NCI-H526 (cell line): ENCODE measurements at regions not wholly inside any gene's neighbourhood (a gene's known extent, or its start where the extent isn't known, plus 50 kb on each side); places are given as distances from the start of the nearest gene placed in this dataset.

ENCODE experiments used
- DNase-seq, 2 experiments: peaks; one replicate each; lab custom pipeline; 2025; lab: John Stamatoyannopoulos, UW

DNA sequence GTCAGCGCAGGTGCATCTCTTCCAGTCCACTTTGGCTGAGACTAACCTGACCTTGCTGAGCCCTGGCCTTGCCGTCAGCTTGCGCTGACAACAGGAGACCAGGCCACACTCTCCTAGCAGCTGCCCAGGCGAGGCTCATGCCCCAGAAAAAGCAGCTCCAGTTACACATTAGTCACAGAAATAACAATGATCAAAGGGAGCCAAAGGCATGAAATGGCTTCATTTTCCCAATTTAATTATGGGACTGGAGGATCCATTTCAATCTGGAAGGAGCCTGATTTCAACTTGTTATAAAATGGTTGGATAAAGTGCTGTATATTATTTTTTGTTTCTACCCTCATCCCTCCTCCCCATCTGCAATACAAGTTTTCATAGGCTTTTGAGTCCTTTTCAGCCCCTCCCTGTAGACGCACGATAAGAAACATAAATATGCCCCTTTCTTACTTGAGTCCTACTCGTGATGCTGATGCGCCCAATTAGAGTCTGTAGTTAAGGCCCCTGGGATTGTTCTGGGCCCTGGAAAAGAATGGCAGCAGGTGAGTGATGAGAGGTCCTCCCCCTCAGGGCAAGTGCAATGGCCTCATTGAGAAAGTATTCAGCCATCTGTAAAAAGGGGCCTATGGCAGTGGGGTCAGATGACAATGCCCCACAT is 376.0 kb downstream of the C12orf75 start:
- DNase-seq = no peak

DNA sequence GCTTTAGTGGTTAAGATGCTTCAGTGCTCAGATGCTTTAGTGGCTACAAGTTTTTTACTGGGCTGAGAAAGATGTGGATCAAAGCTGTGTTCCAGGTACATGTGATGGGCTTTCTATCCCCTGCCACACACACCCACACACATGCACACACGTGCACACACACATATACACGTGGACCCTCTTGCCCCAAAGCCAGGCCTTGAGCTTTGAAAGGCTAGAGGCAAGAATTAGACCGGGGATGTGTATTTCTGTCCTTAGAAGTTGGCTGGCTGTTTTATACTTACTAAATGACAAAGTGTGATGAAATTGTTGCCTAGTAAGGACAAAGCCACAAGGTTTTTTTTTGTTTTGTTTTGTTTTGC is 376.5 kb downstream of the C12orf75 start:
- no peak for DNase-seq

DNA sequence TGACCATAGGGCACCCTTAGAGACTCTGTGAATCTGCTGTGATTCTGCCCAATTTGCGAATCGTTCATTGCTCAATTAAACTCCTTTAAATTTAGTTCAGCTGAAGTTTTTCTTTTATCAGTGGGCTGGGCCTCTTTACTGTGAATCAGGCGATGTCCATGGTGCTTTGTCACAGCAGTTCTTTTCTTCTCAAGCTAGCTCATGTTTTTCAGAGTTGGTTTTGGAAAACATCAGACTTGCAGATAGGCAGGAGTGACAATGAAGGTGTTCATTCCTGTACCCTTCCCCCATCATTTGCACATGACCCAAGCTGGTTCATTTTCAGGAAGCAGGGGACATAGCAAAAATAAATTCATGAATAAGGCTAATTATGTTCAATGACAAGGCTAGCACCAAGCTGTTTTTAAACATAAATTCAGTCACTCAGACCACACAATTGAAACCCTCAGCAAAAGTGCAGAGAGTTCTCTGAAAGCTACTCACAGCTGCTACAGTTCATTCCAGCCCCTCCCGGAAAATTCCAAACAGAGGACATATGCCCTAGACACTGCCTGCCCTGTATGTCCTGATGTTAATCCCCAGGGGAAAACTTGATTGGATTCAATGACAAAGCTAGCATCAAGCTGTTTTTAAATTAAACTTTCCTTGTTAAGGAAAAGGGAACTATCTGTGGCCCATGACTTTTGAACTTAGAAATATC is 383.3 kb downstream of the C12orf75 start:
- DNase-seq = no peak

DNA sequence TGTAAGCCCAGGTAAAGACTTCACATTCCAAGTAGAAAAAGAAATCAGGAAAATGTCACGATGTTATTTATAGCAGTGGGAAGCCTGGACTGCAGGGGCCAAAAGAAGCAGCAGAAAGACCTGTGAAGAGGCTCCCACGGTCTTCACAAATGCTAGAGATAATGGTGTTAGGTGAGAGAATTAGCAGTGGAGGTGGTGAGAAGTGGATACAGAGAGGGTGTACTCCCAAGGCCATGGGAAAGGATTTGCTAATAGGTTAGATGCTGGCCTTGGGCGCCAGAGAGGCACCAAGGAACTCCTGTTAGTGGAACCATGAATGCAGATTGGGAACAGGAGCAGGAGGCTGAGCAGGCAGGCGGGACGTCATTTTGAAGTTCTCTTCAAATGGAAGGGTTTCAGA is 386.1 kb downstream of the C12orf75 start:
- no peak for DNase-seq

DNA sequence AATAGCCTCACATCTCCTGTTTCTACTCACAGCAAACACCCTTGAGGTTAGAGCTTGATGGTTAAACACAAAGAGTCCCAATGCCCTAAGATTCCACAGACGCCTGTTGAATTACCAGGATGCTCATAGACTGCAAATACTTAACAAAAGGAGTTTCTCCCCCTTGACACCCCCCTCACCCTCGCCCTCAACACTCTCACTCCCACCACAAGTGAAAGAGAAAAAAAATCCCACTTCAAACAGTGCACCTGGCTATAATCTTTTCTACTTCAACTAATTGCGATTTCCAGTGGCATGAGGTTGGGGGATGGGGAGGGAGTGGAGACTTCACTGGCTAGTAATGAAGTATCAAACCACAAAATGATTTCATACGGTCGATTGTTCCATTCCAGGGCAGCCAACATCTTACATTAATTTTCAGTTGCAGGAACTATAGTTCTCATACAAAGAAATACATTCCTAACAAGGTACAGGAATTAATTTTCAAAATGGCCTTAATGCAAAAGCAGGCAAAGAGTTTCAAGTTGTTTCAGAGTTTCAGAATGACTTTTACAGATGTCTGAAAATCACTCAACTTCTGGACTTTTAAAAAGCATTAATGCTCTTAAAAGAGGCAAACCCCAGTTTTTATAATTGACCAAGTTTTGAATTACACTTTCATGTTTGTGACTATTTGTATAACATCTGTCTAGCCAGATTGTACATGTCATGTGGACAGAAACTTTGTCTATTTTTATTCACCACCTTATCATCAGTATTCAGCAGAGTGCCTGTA is 390.7 kb downstream of the C12orf75 start:
- DNase-seq = no peak

DNA sequence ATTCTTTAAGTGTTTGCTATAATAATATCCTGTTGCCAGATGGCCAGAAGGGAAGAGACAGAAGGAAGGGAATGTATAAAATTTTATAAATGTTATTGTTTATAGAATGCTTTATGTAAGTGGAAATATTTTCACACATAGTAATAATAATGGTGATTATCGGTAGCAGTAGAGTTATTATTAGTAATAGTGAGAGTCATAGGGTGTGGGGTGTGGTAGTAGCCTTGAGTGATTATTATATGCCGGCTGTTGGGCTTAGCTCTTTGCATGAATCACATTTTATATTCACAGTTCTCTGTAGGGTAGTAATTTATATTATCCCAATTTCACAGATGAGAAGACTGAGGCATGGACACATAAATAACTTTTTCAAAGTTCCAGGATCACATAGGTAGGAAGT is 391.4 kb downstream of the C12orf75 start:
- DNase-seq = no peak

DNA sequence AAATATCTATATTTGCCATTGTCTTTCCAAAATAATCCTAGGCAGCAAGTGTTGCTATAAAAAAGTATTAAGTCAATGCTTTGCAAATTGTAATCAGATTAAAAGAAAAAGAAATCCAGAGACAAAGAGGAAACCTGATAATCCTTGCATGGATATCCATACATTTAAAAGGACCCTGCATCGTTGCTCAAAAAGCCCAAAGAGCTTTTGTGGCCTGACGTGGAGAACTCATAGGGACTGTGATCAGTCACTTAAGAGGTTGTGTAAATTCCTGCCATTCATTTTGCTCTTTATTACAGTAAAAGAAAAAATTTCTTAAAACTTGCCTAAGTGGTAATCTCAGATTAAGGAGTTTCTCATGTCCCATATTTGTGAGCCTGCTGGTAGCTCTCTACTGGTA is 392.6 kb downstream of the C12orf75 start:
- no peak for DNase-seq

DNA sequence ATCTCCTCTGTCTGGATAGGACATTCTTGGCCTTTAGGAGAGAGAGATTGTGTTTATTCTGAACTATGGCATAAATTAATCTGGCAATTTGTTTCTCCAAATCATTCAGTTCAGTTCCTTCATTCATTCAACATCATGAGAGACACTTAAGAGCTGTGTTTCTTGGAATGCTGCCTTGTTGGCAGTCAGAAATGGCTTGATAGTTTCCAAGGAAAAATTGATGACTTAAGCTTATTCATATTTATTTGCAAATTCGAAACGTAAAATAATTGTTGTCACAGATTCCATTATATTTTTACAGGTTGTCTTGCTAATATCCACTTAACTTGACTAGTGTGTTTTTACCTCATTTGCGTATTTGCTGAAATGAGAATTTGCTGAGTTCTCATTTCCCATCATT is 393.0 kb downstream of the C12orf75 start:
- DNase-seq = no peak

DNA sequence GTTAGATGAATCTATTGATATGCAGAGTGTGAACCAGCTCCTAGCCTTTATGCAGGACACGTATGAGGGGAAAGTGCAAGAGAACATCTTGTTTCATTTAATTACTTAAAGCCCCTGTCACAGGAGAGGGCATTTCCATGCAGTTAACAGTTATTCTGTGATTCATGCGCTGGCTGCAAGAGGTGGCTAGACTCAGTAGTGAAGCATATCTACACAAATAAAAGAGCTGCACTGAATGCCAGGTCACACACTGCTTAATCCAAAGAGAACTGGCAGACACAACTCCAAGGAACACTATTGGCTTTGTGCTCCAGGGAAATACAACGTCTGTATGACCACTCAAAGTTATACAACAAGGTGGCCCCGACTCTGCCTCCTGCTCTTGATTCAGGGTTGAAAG is 394.1 kb downstream of the C12orf75 start:
- no peak for DNase-seq

DNA sequence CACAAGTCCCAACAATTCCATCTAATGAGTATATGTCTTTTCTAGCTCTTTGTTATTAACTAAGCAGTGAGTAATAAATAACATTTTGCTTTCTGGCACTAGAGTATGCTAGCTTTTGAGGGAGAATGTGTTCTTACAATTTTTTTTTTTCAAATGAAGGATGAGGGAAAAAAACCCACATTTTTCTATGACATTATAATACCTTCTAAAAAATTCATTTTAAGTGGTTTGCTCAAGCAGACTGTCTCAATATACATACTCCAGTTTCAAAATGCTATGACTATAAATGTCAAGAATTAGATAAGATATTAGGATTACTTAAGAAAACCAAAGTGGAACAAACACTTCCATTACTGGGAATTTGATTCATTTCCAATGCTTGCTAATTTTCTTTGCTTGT is 394.6 kb downstream of the C12orf75 start:
- DNase-seq = no peak

DNA sequence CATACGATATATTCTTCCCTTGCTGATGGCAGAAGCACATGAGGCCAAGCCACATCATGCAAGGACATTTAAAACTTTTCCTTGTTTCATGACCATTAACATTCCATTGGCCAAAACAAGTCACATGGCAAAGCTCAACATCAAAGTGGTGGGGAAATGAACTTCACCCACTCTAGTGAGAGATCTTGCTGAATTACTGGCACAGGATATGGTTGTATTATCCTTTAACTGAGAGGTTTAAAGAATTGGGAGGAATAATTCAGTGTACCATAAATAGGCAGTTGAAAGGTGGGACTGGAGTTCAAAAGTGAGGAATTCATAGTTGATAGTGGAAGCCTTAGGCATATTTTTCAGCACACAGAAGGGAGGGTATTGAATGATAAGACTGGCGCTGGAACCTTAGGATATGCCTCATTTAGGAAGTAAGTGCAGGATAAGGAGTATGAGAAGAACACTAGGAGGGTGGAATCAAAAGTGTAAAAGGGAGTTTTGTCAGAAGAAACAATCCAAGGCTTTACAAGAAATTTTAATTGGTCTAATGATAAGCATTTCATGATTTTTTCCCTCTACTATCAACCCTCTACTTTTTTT is 398.8 kb downstream of the C12orf75 start:
- no peak for DNase-seq

DNA sequence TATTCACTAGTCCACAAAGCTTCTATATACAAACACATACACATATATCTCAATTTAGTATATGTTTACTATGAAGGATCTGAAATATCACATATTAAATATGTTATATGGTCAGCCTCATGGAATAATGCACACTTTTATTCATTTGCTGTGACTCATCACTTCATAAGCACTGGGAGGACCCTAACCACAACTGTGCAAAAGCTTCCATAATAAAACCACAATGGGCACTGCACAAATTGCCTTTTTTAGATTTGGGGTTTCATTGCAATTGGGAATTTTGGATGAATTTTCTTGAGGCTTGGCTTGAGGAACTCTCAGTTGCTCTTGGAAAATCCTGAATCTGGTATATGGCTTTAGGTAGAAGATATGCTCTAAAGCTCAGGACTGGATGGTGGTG is 399.4 kb downstream of the C12orf75 start:
- no peak for DNase-seq

DNA sequence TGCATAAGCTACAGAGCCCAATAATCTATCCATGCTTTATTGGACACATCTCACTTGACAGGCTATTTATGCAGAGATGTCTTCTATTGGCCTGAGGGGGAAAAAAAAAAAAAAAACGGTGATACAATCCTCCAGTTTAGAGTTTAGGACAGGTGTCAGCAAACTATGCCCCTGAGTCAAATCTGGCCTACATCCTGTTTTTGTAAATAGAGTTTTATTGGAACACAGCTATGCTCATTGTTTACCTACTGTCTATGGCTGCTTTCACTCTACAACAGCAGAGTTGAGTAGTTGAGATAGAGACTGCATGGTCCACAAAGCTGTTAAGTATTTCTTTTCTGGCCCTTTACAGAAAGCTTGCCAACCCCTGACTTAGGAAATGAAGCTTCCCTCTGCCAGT is 403.1 kb downstream of the C12orf75 start:
- DNase-seq = no peak

DNA sequence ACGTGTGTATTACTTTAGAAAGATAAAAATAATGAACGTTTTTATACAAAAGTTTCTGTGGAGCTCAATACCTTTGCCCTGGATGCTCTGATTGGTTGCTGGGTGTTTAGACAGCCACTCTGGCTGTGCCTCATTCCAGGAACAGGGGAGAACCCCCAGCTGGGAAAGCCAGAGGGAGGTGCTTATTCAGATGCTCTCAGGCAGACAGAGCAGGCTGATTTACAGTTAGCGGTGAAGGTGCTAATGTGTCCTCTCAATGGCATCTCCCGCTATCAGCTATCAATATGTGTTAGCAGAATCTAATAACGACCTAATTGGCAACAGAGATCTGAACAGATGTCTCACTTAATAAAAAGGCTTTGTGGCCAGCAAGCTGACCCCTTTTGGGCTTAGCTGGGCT is 402.3 kb downstream of the NUAK1 start:
- DNase-seq = no peak

DNA sequence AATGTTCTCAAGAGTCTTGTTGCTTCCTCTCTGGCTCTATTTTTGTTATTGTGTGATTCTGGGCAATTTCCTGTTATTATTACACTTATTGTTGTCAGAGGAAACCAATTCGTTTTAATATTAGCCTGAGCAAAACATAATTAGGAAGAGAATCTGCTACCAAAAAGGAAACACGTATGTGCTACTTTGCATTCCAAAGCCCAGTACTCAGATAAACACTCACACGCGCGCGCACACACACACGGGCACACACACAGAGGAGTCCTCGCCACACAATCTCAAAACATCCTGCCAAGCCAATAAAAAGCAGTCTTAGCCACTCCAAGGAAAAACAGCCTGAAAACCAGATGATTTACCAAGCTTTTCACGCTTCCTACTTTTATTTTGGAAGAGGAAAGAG is 400.7 kb downstream of the NUAK1 start:
- DNase-seq = no peak

DNA sequence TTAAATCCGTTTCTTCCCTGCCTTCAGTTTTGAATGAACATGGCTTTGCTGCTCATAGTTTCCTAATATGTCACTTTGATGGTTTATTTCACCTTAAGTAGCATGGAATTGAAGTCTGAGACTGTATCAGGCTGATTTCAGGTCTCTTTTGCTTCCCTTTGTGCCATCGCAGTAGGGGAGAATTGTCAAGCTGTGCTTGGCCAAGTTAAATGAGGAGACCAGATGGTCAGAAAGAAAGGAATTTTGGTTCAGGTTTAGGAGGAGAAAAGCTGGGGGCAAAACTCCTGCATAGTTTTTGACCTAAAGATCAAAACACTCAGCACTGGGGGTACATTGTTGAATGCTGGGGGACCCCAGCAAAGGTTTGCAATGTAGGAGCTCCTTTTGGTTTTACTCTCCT is 398.4 kb downstream of the NUAK1 start:
- no peak for DNase-seq

DNA sequence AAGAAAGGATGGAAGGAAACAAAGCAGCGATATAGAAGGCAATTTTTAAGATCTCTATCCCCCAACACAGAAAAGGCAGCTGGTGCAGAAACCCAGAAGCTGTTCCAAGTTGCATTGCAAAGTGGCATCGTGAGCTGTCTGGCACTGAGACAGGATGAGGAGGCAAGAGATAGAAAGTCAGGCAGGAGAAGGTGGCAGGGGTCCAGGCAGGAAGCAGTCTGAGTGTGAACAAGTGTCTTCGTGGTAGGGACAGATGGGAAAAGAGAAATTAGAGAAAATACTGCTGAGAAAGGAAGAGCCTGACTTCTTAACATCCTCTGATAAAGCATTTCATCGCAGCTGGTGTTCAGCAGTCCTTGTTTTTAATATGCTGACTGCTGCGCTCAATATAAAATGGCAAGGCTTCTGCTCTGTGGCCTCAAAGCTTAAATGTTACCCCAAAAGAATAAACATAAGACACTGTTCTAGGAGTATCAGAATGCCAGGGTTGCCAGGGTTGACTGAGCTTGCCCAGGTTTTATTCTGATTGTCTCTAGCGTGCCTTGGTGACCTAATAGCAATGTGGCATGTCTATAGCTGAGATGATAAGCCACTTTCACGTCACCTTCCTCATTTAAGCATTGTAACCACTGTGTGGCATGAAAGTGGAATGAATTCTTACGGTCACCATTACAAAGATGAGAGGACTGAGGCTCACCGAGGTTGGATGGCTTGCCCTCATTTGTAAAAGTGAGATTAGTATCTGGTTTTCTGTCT is 397.6 kb downstream of the NUAK1 start:
- no peak for DNase-seq

DNA sequence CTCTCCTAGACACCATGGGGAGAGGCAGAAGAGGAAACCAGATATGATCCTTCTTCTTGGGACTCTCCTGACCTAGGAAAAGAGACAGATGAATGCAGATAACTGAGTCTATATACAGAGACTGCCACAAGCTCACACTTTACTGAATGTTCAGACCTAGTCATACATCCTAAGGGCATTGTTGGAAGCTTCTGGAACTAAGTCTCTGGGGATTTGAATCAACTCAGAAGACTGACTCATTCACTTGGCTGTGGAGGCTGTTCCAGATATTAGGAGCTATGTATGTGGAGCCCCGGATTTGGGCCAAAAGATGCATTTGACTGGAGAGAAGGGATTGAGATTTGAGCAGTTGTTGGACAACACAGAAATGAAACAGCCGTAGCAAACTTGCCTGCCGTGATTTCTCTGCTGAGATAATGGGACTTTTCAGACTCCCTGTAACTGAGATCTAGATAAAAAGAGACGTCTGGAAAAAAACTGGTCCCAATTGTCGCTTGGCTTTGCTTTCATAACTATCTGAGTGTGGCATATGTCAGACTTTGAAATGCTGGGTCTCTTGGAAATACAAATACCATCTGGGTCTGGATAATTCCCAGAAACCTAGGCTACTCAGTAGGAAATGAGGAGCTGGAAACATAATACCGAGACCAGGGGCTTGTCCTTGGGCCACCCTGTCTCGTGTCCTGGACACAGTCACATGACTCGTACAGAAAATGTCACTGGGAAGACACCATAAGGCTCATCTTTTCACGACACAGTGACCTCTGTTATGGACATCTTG is 396.8 kb downstream of the NUAK1 start:
- DNase-seq = no peak

DNA sequence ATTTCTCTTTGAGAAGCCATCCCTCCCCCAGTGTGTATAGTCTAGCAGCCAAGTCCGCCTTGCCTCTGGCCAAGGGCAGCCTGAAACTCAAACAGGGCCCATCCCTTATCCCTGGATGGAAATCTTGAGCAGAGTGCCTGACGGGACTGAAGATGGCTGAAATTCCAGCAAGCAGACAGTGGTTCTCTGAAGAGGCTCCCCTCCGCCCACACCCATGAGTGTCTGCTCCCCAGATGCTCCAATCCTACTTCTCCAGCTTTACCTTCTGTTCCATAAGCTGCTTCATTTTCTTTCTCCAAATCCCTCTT is 396.2 kb downstream of the NUAK1 start:
- DNase-seq = no peak

DNA sequence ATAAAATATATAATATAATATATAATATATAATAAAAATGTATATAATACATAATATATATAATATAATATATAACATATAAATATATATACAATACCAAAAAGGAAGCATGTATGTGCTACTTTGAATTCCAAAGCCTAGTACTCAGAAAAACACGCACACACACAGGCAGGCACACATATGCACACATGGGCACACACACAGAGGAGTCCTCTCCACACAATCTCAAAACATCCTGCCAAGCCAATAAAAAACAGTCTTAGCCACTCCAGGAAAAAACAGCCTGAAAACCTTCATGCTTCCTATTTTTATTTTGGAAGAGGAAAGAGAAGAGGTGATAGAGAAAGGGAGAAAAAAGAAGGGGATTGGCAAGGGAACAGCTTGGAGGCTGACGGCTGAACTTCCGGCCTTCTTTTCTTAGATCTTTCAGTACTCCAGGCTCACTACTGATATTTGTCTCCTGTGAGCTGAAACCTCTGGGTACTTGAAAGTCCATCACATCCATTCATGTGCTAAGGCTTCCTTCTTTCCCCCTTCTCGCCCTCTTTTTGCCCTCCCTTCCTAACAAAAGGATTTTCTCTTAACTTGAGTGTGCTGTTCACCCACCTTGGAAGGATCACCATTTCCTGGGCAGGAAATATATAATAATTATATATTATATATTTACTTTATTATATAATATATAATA is 394.2 kb downstream of the NUAK1 start:
- DNase-seq = no peak

DNA sequence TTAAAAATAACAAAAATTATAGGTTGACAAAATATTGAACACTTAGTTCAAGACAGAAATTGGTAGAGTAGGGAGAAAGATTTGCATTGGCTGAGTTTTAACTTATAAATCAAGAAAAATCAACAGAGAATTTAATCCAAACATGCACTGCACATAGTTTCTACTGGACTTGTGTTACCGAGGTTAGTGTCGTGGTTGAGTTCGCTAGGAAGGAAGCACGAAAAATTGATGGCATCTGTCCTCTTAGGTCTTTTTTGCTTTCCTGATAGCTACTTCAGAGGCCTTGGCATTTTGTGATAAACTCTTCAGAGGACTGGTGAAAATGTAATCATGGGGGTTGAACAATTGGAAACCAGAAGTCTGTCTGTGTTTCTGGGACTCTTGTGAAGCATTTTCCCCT is 392.9 kb downstream of the NUAK1 start:
- no peak for DNase-seq
